Panc1 (cell line): ENCODE measurements at regions not wholly inside any gene's neighbourhood (a gene's known extent, or its start where the extent isn't known, plus 50 kb on each side); places are given as distances from the start of the nearest gene placed in this dataset.

ENCODE experiments used
- POLR2AphosphoS5 ChIP-seq: IDR thresholded peaks from 2 replicates; pipeline ENCODE4 v1.6.1; 2012; ENCODE audit warnings: mild to moderate bottlenecking, low read depth, low read length, moderate library complexity
- REST ChIP-seq, 2 experiments: IDR thresholded peaks; 2 replicates each; pipeline ENCODE4 v1.6.1; 2011 to 2012; ENCODE audit warnings: low read depth in 2 of 2, control low read depth in 1 of 2, low read length in 1 of 2, mild to moderate bottlenecking in 1 of 2, moderate library complexity in 1 of 2; ENCODE audit not compliant: insufficient read depth in 1 of 2
- SIN3A ChIP-seq: IDR thresholded peaks from 2 replicates; pipeline ENCODE4 v1.6.1; 2012; ENCODE audit warnings: low read depth, mild to moderate bottlenecking, low read length, moderate library complexity, borderline replicate concordance; ENCODE audit not compliant: insufficient read depth
- TF ChIP-seq, protein P1 (sequence below): fragments of 450-650 bp; IDR thresholded peaks from 2 replicates; pipeline ENCODE4 v1.5.1; 2017; ENCODE audit warnings: mild to moderate bottlenecking

GRCh38 chr7:67659091-67659490 lies 662.5 kb downstream of the TYW1 start:
- TF ChIP-seq, protein P1, sequence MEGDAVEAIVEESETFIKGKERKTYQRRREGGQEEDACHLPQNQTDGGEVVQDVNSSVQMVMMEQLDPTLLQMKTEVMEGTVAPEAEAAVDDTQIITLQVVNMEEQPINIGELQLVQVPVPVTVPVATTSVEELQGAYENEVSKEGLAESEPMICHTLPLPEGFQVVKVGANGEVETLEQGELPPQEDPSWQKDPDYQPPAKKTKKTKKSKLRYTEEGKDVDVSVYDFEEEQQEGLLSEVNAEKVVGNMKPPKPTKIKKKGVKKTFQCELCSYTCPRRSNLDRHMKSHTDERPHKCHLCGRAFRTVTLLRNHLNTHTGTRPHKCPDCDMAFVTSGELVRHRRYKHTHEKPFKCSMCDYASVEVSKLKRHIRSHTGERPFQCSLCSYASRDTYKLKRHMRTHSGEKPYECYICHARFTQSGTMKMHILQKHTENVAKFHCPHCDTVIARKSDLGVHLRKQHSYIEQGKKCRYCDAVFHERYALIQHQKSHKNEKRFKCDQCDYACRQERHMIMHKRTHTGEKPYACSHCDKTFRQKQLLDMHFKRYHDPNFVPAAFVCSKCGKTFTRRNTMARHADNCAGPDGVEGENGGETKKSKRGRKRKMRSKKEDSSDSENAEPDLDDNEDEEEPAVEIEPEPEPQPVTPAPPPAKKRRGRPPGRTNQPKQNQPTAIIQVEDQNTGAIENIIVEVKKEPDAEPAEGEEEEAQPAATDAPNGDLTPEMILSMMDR = no peak
- TF ChIP-seq REST (IDR thresholded peaks at IDR 0.05; ENCODE audit: insufficient read depth in 1 of 2, low read depth in 2 of 2, low read length in 1 of 2) = no peak
- no peak for TF ChIP-seq POLR2AphosphoS5
- no peak for TF ChIP-seq SIN3A
